ENCODE measurements at regions not wholly inside any gene's neighbourhood (a gene's known extent, or its start where the extent isn't known, plus 50 kb on each side); places are given as distances from the start of the nearest gene placed in this dataset.

DNA sequence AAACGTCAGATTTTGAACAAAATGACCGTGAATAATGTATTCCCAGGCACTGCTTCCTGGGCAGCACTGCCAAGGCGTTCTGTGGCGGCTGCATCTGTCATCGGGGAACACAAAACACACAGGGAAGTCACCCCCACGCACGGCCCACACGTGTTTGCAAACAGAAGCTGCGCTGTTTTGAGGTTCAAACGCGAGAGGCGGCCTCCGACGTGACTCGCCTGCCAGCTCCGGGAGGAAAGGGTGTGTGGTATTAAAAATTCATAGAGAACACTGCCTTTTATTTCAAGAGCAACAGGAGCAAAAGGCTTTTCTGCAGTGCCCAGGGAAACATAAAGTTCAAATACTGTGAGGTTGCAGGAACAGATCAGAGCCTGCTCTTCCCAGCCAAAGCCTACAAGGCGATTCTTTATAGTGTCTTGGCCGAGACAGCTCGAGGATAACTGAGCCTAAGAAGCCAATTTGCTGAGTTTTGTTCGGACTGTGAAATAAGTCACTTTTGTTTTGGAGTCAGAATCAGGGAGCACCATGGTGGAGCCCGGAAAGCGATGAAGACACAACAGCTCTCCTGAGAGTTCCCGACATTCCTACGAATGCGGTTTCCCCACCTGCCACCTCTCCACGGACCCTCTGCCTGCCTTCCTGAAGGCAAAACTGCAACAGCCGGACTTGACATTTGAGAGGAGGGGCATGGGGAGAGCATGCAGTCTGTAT is 115.3 kb upstream of the IRX2 start:
- TF ChIP-seq, protein P1, sequence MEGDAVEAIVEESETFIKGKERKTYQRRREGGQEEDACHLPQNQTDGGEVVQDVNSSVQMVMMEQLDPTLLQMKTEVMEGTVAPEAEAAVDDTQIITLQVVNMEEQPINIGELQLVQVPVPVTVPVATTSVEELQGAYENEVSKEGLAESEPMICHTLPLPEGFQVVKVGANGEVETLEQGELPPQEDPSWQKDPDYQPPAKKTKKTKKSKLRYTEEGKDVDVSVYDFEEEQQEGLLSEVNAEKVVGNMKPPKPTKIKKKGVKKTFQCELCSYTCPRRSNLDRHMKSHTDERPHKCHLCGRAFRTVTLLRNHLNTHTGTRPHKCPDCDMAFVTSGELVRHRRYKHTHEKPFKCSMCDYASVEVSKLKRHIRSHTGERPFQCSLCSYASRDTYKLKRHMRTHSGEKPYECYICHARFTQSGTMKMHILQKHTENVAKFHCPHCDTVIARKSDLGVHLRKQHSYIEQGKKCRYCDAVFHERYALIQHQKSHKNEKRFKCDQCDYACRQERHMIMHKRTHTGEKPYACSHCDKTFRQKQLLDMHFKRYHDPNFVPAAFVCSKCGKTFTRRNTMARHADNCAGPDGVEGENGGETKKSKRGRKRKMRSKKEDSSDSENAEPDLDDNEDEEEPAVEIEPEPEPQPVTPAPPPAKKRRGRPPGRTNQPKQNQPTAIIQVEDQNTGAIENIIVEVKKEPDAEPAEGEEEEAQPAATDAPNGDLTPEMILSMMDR (IDR thresholded peaks at IDR 0.05): no peak
- no peak for TF ChIP-seq SIN3A (IDR thresholded peaks at IDR 0.05; ENCODE audit: borderline replicate concordance, insufficient read depth, low read depth, low read length)

Measured in Panc1 (cell line).